Heart left ventricle (tissue), 13 donors: ENCODE measurements at regions not wholly inside any gene's neighbourhood (a gene's known extent, or its start where the extent isn't known, plus 50 kb on each side); places are given as distances from the start of the nearest gene placed in this dataset.

ENCODE experiments used
- CTCF ChIP-seq, 12 donors: fragments of 200-600 bp; sonication (generic) in 4 of 12; IDR thresholded peaks; one replicate each; pipeline versions ENCODE4 v1.5.0 to v1.8.0; 2018 to 2022; ENCODE audit warnings: antibody characterized with exemption in 12 of 12, mild to moderate bottlenecking in 5 of 12
- POLR2A ChIP-seq, 2 donors: fragments of 450-650 bp; IDR thresholded peaks; one replicate each; pipeline ENCODE4 v1.6.1; 2017; ENCODE audit warnings: antibody characterized with exemption in 2 of 2, mild to moderate bottlenecking in 2 of 2, moderate library complexity in 2 of 2
- donor health status: ischemic (EF 13 %, LVEDD 7.1; RV severe dilation, severe dysfunction).
- donor health status: DM: no; HTN: yes; CAD: no.
- donor health status: DM: no; HTN: no; CAD: no.
- donor health status: ischemic (EF 25% LVEDD 6.9; RV normal size, moderate dysfunction).
- donor health status: ischemic (EF 25% LVEDD 5.7; RV mildly dilated, moderate dysfunction).
- donor health status: ischemic (EF 35%, LVEDD 5.7; RV mildly dilated, moderate dysfunction).
- donor health status: nonischemic (EF 11% LVEDD 7.7; RV severe dilation, severe dysfunction).
- donor health status: DM: yes; HTN: yes; CAD: no.
- donor health status: PGD.
- donor health status: ischemic (EF 29% LVEDD 5.4; RV normal size, mild dysfunction).
- donor health status: nonischemic (EF 23%, LVEDD 6.1; RV moderate dilation, normal function).

DNA sequence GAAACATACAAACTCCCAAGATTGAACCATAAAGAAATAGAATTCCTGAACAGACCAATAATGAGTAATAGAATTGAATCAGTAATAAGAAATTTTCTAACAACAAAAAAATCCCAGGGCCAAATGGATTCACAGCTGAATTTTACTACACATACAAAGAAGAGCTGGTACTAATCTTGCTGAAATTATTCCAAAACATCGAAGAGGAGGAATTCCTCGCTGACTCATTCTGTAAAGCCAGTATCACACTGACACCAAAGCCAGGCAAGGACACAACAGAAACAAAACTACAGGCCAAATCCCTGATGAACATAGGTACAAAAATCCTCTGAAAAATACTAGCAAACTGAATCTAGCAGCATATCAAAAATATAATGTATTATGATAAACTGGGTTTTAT is 367.8 kb upstream of the CLEC14A start:
- TF ChIP-seq CTCF (IDR thresholded peaks at IDR 0.05) (no peak), POLR2A (IDR thresholded peaks at IDR 0.05) (no peak)
